SU-DHL-6 (cell line): ENCODE measurements at regions not wholly inside any gene's neighbourhood (a gene's known extent, or its start where the extent isn't known, plus 50 kb on each side); places are given as distances from the start of the nearest gene placed in this dataset.

ENCODE experiments used
- H2AFZ ChIP-seq: fragments of 200-600 bp; sonication (generic); 2 replicates; pipeline ENCODE4 v1.6.1; 2014; ENCODE audit warnings: low read depth, mild to moderate bottlenecking, moderate library complexity, mixed read lengths, antibody characterized with exemption, low read length; ENCODE audit not compliant: severe bottlenecking
- H3F3A ChIP-seq: fragments of 200-600 bp; shearing (Covaris generic); 2 replicates; pipeline ENCODE4 v1.6.0; 2016; ENCODE audit warnings: antibody characterized with exemption, mild to moderate bottlenecking; ENCODE audit not compliant: insufficient read depth
- H3K27ac ChIP-seq: fragments of 200-600 bp; sonication (generic); 2 replicates; pipeline ENCODE4 v1.5.1; 2016; ENCODE audit warnings: low read depth, mild to moderate bottlenecking, low read length, moderate library complexity, mixed read lengths
- H3K27me3 ChIP-seq: fragments of 200-600 bp; sonication (generic), shearing (Covaris generic); 2 replicates; pipeline ENCODE4 v1.6.0; 2014; ENCODE audit warnings: mild to moderate bottlenecking, low read length
- H3K36me3 ChIP-seq: fragments of 200-600 bp; sonication (generic); 2 replicates; pipeline ENCODE4 v1.6.1; 2014; ENCODE audit warnings: mild to moderate bottlenecking, low read length, mixed read lengths
- H3K4me2 ChIP-seq: fragments of 300-600, 200-600 bp; shearing (Covaris generic), sonication (generic); 2 replicates; pipeline ENCODE4 v1.6.0; 2014; ENCODE audit warnings: low read length, low read depth, mild to moderate bottlenecking; ENCODE audit not compliant: poor library complexity, severe bottlenecking
- H3K4me3 ChIP-seq: fragments of 200-600 bp; sonication (generic); 2 replicates; pipeline ENCODE4 v1.5.1; 2014; ENCODE audit warnings: antibody characterized with exemption, low read length, mild to moderate bottlenecking, mixed read lengths; ENCODE audit not compliant: insufficient read depth, poor library complexity, severe bottlenecking
- H3K79me2 ChIP-seq: fragments of 200-600 bp; sonication (generic); 2 replicates; pipeline ENCODE4 v1.6.1; 2014; ENCODE audit warnings: mild to moderate bottlenecking, low read length, moderate library complexity; ENCODE audit not compliant: insufficient read depth
- H3K9ac ChIP-seq: fragments of 200-600 bp; sonication (generic); 2 replicates; pipeline ENCODE4 v1.7.0; 2014; ENCODE audit warnings: mild to moderate bottlenecking, low read length
- H3K9me2 ChIP-seq: fragments of 200-600 bp; sonication (generic); replicated peaks from 2 replicates; pipeline ENCODE4 v1.6.1; 2014; ENCODE audit warnings: low read length; ENCODE audit not compliant: insufficient read depth
- H3K9me3 ChIP-seq: fragments of 200-600 bp; sonication (generic); 2 replicates; pipeline ENCODE4 v1.6.1; 2014; ENCODE audit warnings: low read length, mixed read lengths; ENCODE audit not compliant: insufficient read depth
- H4K20me1 ChIP-seq: fragments of 200-600 bp; sonication (generic); 2 replicates; pipeline ENCODE4 v1.6.1; 2014; ENCODE audit warnings: low read depth, mild to moderate bottlenecking, antibody characterized with exemption, low read length, moderate library complexity, mixed read lengths
- CTCF ChIP-seq: fragments of 200-600 bp; sonication (generic); IDR thresholded peaks from one replicate; pipeline ENCODE4 v1.5.1; 2017; ENCODE audit warnings: antibody characterized with exemption, mild to moderate bottlenecking, low read length, moderate library complexity; ENCODE audit not compliant: insufficient read depth, poor library complexity, severe bottlenecking
- EZH2phosphoT487 ChIP-seq: fragments of 200-600 bp; sonication (generic), shearing (Covaris generic); conservative IDR thresholded peaks from 2 replicates; pipeline ENCODE4 v1.6.1; 2018; ENCODE audit warnings: mild to moderate bottlenecking, antibody characterized with exemption, low read length, moderate library complexity, mixed read lengths

- Histone ChIP-seq H3K36me3 (no peaks in the 10 kb centered on the region), H3K4me2 (no peak overlapping the region), H2AFZ (no peak overlapping the region), H3K27me3 (no peaks in the 10 kb centered on the region), H3K9ac (no peak overlapping the region), H3K27ac (no peak overlapping the region), H3K9me3 (no peaks in the 10 kb centered on the region), H4K20me1 (no peaks in the 10 kb centered on the region), H3K9me2 (no peaks in the 10 kb centered on the region), H3K79me2 (no peaks in the 10 kb centered on the region), H3K4me3 (no peak overlapping the region), H3F3A (no peaks in the 10 kb centered on the region)
- TF ChIP-seq EZH2phosphoT487 = no peak
- no peak for TF ChIP-seq CTCF
These were observed 148.8 kb downstream of the INO80D start for GRCh38 chr2:205937211-205937610.

DNA sequence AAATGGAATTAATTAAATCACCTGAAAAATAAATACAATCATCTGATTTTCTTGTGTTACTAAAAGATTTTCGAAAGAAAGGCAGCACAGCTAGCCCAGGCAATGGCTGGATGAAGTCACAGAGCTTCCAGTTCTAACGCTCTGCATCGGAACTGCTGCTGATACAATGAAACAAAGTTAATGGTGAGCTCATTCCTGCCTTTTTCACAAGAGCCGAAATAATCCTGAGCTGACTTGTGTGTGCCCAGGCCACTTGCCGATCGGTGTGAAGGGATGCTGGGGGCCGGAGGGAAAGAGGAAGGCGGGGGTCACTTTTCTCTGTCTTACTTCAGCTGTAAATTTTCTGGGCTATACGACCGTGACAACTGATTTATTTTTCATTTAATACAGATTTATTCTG is 149.5 kb downstream of the INO80D start:
- Histone ChIP-seq H3K9me3 (no peaks in the 10 kb centered on the region), H3K9me2 (no peaks in the 10 kb centered on the region), H3F3A (no peaks in the 10 kb centered on the region), H3K4me2 (no peak overlapping the region), H3K4me3 (no peak overlapping the region), H3K36me3 (no peaks in the 10 kb centered on the region), H3K79me2 (no peaks in the 10 kb centered on the region), H4K20me1 (no peaks in the 10 kb centered on the region), H3K27ac (no peak overlapping the region), H3K9ac (no peak overlapping the region), H2AFZ (no peak overlapping the region), H3K27me3 (no peaks in the 10 kb centered on the region)
- TF ChIP-seq CTCF = no peak
- TF ChIP-seq EZH2phosphoT487 = no peak

DNA sequence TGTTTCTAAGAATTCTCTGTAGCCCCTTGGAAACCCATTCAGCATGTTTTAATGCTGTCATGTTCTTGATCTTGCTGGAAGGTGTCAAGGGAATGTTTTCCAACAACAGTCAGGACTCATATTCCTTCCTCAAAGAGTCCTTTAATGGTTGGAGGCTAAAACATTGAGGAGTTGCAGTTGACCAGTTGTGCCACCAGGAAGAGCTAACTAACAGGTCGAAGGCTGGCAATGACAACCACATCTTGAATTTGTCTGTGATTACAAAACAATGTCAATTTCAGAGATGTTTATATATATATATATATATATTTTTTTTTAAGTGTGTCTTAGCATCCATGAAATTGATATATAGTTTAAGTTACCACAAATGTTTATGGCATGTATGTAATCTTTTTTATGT is 151.5 kb downstream of the INO80D start:
- TF ChIP-seq CTCF (no peak), EZH2phosphoT487 (no peak)
- no peaks in the 10 kb centered on the region for H3F3A ChIP-seq
- no peaks in the 10 kb centered on the region for H3K79me2 ChIP-seq
- H3K9ac ChIP-seq = no peak overlapping the region
- no peak overlapping the region for H3K4me3 ChIP-seq
- H3K36me3 ChIP-seq = no peaks in the 10 kb centered on the region
- H3K4me2 ChIP-seq = no peak overlapping the region
- H3K27ac ChIP-seq = no peak overlapping the region
- no peaks in the 10 kb centered on the region for H3K9me2 ChIP-seq
- no peak overlapping the region for H2AFZ ChIP-seq
- no peaks in the 10 kb centered on the region for H3K27me3 ChIP-seq
- no peaks in the 10 kb centered on the region for H4K20me1 ChIP-seq
- no peaks in the 10 kb centered on the region for H3K9me3 ChIP-seq

DNA sequence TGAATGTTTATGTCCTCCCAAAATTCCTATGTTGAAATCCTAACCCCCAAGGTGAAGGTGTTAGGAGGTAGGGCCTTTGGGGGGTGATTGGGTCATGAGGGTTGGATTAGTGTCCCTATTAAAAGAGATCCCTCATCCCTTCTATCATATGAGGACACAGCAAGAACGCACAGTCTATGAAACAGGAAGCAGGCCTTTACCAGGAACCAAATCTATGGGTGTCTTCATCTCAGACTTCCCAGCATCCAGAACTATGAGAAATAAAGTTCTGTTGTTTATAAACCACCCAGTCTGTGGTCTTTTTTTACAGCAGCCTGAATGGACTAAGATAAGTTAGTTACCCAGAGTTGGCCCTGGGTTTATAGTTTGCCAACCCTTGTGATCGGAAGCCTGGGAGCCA is 153.1 kb downstream of the INO80D start:
- Histone ChIP-seq H3K79me2 (no peaks in the 10 kb centered on the region), H3F3A (no peaks in the 10 kb centered on the region), H3K4me3 (no peak overlapping the region), H2AFZ (no peak overlapping the region), H3K9me3 (no peaks in the 10 kb centered on the region), H4K20me1 (no peaks in the 10 kb centered on the region), H3K27me3 (no peaks in the 10 kb centered on the region), H3K9ac (no peak overlapping the region), H3K27ac (no peak overlapping the region), H3K36me3 (no peaks in the 10 kb centered on the region), H3K9me2 (no peaks in the 10 kb centered on the region), H3K4me2 (no peak overlapping the region)
- TF ChIP-seq CTCF (no peak), EZH2phosphoT487 (no peak)
